Dedifferentiated amniotic fluid mesenchymal stem cell (primary cell): ENCODE measurements at regions not wholly inside any gene's neighbourhood (a gene's known extent, or its start where the extent isn't known, plus 50 kb on each side); places are given as distances from the start of the nearest gene placed in this dataset.
"Not testable (repeated sequence)": the region's sequence is repeated elsewhere in the genome, so short reads cannot be mapped to it uniquely, and the experiment has no call there.

ENCODE experiments used
- DNase-seq: peaks from one replicate; pipeline ENCODE4 v3.0.0-alpha.2; 2016; ENCODE audit errors: extremely low spot score

DNA sequence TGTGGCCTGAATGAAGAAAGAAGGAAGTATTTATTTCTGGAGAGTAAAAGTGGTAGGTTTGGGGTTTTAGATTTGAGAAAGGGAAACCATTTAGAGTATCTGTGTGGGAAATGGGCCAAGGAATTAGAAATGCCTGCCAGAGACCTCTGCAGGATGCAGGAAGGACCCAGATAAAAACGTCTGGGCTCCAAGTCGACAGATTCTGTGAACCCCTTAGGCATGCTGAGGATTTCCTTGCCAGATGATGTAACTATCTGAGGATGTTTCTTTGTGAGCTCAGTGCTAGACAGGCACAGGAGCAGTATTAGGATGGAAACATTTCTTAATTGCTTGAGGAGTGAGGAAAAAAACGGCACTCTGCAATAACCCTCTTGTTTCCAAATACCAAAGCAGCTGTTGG is 251.8 kb upstream of the DMRT1 start:
- DNase-seq: peak; percentile 35

GRCh38 chr9:591292-591691 is 250.2 kb upstream of the DMRT1 start:
- no peak for DNase-seq

DNA sequence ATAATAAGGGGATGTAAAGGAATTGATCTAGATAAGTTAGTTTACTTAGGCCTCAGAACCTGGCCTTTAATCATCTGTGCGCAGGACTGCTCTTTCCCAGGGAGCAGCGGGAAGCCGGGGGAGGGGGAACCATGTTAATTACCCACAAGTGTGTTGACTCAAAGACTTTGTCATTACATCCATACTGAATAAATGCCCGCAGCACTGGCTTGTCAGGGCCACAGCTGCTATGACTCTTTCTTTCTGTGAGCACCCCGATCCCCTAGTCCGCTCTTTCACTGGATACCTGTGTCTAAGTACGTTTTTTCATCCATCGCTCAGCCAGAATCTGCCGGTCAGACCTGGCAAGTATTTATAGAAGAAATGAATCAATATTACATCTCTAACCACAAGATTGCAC is 249.3 kb upstream of the DMRT1 start:
- DNase-seq: no peak

DNA sequence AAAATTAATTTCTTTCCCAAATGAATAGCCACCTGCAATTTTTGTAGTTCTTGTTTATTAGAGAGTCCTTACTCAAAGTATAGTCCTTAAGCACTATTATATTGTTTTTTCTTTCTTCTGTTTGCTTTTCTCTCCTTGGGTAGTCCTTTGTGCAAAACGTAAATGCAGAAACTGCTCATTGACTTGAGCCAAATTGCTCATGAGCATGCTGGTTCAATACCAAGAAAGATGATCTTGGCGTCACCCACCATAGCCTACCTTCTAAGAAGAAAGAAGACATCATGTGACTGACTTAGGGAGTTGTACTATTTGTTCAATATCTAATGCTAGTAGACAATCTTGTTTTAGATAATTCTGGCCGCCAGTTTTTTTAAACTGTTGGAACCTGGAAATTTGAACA is 248.8 kb upstream of the DMRT1 start:
- DNase-seq: no peak

- no peak for DNase-seq
These were observed 247.7 kb upstream of the DMRT1 start for GRCh38 chr9:593809-594208.

GRCh38 chr9:596703-597102 is 244.8 kb upstream of the DMRT1 start:
- DNase-seq: no peak

- DNase-seq: no peak
These were observed 241.5 kb upstream of the DMRT1 start for GRCh38 chr9:600006-600405.

GRCh38 chr9:602716-603115 is 238.8 kb upstream of the DMRT1 start:
- DNase-seq: no peak

DNA sequence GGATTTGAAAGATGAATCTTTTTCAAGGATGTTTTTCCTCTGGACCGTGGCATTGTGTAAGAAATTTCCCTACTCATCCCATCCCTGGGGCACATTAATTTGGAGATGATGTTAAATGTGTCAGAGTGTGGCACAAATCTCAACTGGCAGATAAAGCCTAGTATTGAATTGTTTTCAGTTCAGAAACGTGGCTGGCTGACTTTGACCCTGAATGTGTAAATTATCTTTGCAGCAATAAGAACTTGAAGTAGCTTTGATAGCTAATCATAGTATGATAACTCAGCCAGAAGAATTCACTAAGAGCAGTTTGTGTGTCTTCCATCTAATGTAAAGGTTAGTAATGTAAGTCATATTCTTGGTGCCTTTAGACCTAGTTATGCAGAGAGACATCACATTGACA is 238.4 kb upstream of the DMRT1 start:
- DNase-seq: no peak

DNA sequence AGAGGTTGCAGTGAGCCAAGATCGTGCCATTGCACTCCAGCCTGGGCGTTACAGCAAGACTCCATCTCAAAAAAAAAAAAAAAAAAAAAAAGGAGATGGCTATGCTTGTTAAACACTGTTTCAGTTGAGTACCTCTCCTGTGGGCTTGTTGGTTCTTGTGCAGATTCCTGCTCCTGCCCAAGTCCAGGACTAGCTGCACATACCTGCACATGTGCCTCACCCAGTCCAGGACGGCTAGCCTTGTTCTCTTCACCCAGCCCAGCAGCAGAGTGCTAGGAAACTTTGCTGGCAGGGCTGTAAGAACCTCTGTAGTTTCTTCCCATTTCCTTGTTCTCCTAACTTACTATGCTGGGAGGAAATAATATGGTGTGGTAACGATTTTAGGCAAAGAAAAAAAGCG is 234.1 kb upstream of the DMRT1 start:
- no peak for DNase-seq

GRCh38 chr9:613771-614347 is 227.6 kb upstream of the DMRT1 start:
- DNase-seq: peak; percentile 93

- DNase-seq: no peak
These were observed 227.1 kb upstream of the DMRT1 start for GRCh38 chr9:614431-614830.

DNA sequence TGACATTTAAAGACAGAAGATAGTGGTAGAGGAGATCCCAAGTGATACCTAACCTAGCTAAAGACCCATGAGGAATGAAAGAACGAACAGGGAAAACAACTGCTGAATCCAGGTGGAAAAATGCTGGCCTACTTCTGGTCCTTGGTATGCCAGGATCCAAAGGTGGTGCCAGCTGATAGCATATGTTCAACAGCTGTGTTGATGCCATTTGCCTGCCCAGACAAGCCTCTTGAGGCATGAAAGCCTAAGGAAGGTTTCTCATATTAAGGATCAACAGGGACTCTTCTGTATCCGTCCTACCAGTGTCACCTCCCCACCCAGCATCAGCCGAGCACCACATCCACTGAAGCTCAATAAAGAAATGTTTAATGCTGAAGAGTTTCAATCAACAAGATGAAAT is 225.7 kb upstream of the DMRT1 start:
- no peak for DNase-seq

DNA sequence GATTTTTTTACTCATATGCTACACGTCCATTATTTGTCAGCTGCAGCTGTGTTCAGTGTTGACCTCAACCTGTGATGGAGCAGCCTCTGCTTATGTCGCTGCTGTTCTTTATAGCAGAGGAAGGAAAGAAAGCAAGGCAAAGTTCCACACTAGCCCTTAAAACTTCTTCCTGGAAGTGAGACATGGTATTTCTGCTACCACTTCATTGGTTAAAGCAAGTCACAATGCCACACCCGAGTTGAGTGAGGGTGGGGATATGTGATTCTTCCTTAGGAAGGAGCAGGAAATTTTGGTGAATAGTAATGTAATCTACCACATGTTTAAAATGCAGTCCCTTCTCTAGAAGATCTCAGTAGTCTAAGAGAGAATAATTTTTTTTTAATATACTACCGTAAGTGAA is 224.8 kb upstream of the DMRT1 start:
- DNase-seq: no peak

DNA sequence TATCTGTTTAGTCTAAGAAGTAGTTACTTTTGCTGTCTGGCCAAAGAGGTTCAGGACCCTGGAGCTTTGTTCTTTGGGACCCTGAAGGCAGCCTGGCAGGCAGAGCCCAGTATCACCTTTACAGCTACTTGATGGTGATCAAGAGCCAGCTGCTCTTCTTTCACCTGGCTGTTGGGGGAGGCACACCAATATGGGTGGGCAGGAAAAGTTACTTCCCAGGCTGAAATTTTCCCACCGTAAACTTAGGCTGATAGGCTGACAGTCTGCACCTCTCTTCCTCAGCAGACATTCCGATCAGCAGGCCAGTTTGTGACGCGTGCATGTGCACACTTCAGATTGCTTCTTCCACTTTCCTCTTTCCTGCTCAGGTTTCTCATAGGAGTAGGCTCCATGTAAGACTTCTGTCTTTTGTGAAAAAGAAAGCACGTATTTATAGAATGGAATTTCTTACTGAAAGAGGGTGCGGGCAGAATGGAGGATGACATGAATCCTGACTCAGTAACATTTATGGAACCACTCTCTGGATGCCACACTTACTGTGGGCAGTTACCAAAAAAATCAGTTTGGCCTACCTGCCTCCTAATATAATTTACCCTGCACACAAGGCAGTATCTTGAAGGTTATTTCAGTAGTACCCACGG is 223.9 kb upstream of the DMRT1 start:
- no peak for DNase-seq

- DNase-seq: peak; percentile 63
These were observed 223.0 kb upstream of the DMRT1 start for GRCh38 chr9:618478-618877.

DNA sequence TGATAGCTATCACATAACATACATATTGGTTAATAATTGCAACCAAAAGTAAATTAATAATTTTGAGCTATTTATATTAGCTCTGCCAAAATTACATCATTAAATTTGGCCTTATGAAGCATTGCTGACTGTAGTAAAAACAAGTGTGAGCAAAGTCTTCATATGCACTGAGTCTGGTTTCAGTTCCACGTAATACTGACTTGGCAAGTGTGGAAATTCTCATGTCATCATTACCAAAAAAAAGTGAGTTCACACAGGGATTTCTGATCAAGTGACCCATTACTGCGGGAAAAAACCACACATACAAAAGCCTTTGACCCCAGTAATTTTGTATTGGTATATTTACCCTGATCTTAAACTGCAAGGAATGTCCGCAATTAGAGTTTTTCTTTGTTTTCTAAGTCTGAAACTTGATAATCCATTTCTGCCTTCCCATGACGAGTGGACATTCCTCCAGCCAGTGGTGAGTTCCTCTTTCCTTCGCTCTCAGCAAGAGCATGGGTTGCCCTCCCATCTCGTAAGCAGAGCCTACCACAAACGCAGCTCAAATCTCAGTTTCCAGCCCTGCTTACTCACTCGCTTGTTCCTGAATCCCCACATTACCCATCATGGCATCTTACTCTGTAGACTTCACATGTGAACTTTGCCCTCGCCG is 220.2 kb upstream of the DMRT1 start:
- DNase-seq: no peak

DNA sequence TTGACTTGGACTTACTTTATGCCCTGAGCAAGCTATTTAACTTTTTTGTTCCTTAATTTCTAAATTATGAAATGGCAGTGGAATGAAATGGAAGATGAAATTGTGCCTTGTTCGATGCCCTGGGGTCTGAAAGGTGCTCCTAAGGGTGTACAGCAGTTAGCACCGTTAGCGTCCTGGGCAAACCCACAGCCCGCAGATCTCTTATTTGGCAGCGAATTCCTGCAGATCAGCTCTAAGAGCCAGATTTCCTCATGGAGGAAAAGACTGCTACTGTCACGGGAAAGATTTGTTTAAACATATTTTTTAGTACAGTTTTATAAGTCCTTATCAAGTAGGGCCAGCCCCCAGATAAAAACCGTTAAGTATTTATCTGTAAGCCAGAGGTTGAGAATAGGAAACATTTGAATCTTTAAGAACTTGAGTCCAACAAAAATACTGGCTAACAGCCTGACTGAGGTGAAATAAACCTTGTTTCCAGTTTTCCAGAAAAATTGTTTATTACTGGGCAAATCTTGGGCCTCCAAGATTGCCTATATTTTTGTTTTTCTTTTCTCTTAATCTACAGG is 216.5 kb upstream of the DMRT1 start:
- DNase-seq: no peak

- no peak for DNase-seq
These were observed 215.9 kb upstream of the DMRT1 start for GRCh38 chr9:625613-626012.

GRCh38 chr9:626114-626513 is 215.4 kb upstream of the DMRT1 start:
- DNase-seq: not testable (repeated sequence)

- DNase-seq: no peak
These were observed 214.9 kb upstream of the DMRT1 start for GRCh38 chr9:626596-626995.

GRCh38 chr9:627336-627970 is 214.0 kb upstream of the DMRT1 start:
- DNase-seq: no peak

DNA sequence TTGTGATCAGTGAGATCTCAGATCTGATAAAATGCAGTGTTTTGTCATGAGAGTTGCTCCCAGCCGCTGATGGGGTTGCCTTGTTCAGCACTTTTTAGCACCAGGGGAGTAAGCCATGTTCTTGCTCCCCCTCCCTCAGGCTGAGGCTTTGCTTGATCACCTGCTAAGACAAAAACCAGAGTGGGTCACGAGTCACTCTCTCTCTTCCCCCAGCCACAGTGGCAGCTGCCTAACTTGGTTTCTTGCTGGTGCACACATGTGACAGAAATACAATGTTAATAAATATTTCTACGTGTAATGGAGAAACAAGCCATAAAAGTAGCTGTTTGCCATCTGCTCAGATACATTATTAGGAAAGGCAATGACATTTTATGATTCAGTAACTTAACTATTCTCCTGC is 212.4 kb upstream of the DMRT1 start:
- no peak for DNase-seq
